Neural progenitor cell (in vitro differentiated cells): ENCODE measurements at regions not wholly inside any gene's neighbourhood (a gene's known extent, or its start where the extent isn't known, plus 50 kb on each side); places are given as distances from the start of the nearest gene placed in this dataset.

Experiments used
- DNase-seq: peaks from one replicate; pipeline ENCODE4 v3.0.0-alpha.2; 2016; ENCODE audit warnings: low spot score
- H2AFZ ChIP-seq: fragments of 200-600 bp; sonication (generic); replicated peaks from 2 replicates; pipeline ENCODE4 v1.6.1; 2016; ENCODE audit warnings: antibody characterized with exemption
- H3F3A ChIP-seq: fragments of 200-600 bp; sonication (generic); 2 replicates; pipeline ENCODE4 v1.6.1; 2016; ENCODE audit warnings: antibody characterized with exemption, low read depth
- H3K27ac ChIP-seq: fragments of 200-600 bp; sonication (generic); 2 replicates; pipeline ENCODE4 v1.5.1; 2016; ENCODE audit warnings: mild to moderate bottlenecking
- H3K27me3 ChIP-seq: fragments of 200-600 bp; sonication (generic); 2 replicates; pipeline ENCODE4 v1.6.1; 2016; ENCODE audit warnings: mild to moderate bottlenecking, moderate library complexity
- H3K36me3 ChIP-seq: fragments of 200-600 bp; sonication (generic); 2 replicates; pipeline ENCODE4 v1.5.1; 2016
- H3K4me1 ChIP-seq: fragments of 200-600 bp; sonication (generic); 2 replicates; pipeline ENCODE4 v1.6.1; 2016; ENCODE audit warnings: mixed run types
- H3K4me2 ChIP-seq: fragments of 200-600 bp; sonication (generic); 2 replicates; pipeline ENCODE4 v1.6.1; 2016
- H3K4me3 ChIP-seq: fragments of 200-600 bp; sonication (generic); 2 replicates; pipeline ENCODE4 v1.5.1; 2016
- H3K79me2 ChIP-seq: fragments of 200-600 bp; sonication (generic); 2 replicates; pipeline ENCODE4 v1.6.1; 2016; ENCODE audit warnings: low read depth
- H3K9ac ChIP-seq: fragments of 200-600 bp; sonication (generic); 2 replicates; pipeline ENCODE4 v1.6.1; 2016
- H3K9me3 ChIP-seq: fragments of 200-600 bp; sonication (generic); 2 replicates; pipeline ENCODE4 v1.5.1; 2016; ENCODE audit warnings: low read depth
- H4K20me1 ChIP-seq: fragments of 200-600 bp; sonication (generic); 2 replicates; pipeline ENCODE4 v1.6.1; 2016; ENCODE audit warnings: low read depth
- H3K27ac Mint-ChIP-seq: 3 replicates; pipeline ENCODE4 v1.8.0; 2021; ENCODE audit warnings: mixed read lengths
- H3K27me3 Mint-ChIP-seq: 2 replicates; pipeline ENCODE4 v1.8.0; 2022; ENCODE audit warnings: low read depth, mild to moderate bottlenecking, inconsistent platforms, moderate library complexity, mixed read lengths; ENCODE audit not compliant: insufficient read depth
- H3K36me3 Mint-ChIP-seq: 3 replicates; pipeline ENCODE4 v1.8.0; 2021; ENCODE audit warnings: mixed read lengths
- H3K4me1 Mint-ChIP-seq: 3 replicates; pipeline ENCODE4 v1.8.0; 2021; ENCODE audit warnings: mixed read lengths
- H3K4me3 Mint-ChIP-seq: 3 replicates; pipeline ENCODE4 v1.8.0; 2021; ENCODE audit warnings: mild to moderate bottlenecking, moderate library complexity, mixed read lengths
- H3K9me3 Mint-ChIP-seq: 3 replicates; pipeline ENCODE4 v1.8.0; 2020; ENCODE audit warnings: mixed read lengths
- EZH2 ChIP-seq: fragments of 200-600 bp; sonication (generic); IDR thresholded peaks from 2 replicates; pipeline ENCODE4 v1.6.1; 2017; ENCODE audit warnings: antibody characterized with exemption, mild to moderate bottlenecking, moderate library complexity
- EZH2phosphoT487 ChIP-seq: fragments of 200-600 bp; sonication (generic); IDR thresholded peaks from 2 replicates; pipeline ENCODE4 v1.6.1; 2017; ENCODE audit warnings: antibody characterized with exemption
- TF ChIP-seq, protein P1 (sequence below): fragments of 200-600 bp; sonication (generic); IDR thresholded peaks from 2 replicates; pipeline ENCODE4 v1.5.1; 2017; ENCODE audit warnings: antibody characterized with exemption, mild to moderate bottlenecking

DNA sequence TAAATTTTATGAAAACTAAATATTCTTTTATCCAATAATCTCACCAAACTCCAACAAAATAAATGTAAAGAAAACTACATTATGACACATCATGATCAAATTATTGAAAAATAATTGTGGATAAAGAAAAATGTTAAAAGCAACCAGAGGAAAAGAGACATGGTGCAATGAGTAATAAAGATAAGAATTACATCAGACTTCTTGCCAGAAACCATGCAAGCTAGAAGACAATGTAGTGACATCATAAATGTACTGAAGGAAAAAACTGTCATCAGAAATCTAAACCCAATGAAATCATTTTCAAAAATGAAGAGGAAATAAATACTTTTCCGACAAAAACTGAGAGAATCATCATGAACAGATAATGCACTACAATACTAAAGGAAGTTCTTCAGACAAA is 135.9 kb upstream of the EOLA2 start:
- Mint-ChIP-seq H3K36me3 (no peaks in the 10 kb centered on the region), H3K9me3 (peaks cover 2% of the 10 kb centered on the region), H3K4me3 (no peak overlapping the region), H3K27me3 (peaks cover 2% of the 10 kb centered on the region), H3K4me1 (no peaks in the 10 kb centered on the region), H3K27ac (no peak overlapping the region)
- Histone ChIP-seq H3K27me3 (no peaks in the 10 kb centered on the region), H3F3A (no peaks in the 10 kb centered on the region), H2AFZ (no peak overlapping the region), H3K4me1 (no peaks in the 10 kb centered on the region), H3K4me3 (no peak overlapping the region), H3K27ac (no peak overlapping the region), H3K9me3 (peaks cover 13% of the 10 kb centered on the region), H3K9ac (no peak overlapping the region), H3K4me2 (no peak overlapping the region), H4K20me1 (no peaks in the 10 kb centered on the region), H3K36me3 (no peaks in the 10 kb centered on the region), H3K79me2 (no peaks in the 10 kb centered on the region)
- TF ChIP-seq, protein P1, sequence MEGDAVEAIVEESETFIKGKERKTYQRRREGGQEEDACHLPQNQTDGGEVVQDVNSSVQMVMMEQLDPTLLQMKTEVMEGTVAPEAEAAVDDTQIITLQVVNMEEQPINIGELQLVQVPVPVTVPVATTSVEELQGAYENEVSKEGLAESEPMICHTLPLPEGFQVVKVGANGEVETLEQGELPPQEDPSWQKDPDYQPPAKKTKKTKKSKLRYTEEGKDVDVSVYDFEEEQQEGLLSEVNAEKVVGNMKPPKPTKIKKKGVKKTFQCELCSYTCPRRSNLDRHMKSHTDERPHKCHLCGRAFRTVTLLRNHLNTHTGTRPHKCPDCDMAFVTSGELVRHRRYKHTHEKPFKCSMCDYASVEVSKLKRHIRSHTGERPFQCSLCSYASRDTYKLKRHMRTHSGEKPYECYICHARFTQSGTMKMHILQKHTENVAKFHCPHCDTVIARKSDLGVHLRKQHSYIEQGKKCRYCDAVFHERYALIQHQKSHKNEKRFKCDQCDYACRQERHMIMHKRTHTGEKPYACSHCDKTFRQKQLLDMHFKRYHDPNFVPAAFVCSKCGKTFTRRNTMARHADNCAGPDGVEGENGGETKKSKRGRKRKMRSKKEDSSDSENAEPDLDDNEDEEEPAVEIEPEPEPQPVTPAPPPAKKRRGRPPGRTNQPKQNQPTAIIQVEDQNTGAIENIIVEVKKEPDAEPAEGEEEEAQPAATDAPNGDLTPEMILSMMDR, result no peak
- TF ChIP-seq EZH2phosphoT487 (no peak), EZH2 (no peak)
- DNase-seq, result no peak

DNA sequence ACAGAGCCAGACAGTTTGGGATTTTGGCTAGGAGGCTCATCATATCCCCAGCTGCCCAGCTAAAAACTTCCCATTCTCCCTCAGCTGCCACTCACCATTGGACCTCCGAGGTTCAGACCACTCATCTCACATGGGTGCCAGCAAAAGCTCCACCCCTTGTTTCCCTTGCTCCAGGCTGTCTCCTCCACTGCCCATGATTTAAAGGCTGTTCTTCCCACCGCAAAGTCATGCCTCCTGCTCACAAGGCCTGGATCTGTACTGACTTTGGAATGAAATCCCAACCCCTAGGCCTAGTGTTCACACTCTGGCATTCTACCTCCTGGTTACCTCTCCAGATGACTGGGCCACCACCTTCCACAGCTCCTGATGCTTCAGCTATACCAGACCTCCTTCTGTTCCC is 142.2 kb upstream of the EOLA2 start:
- H3K27ac ChIP-seq, result no peak overlapping the region
- H2AFZ ChIP-seq, result no peak overlapping the region
- H3K9ac ChIP-seq, result no peak overlapping the region
- H3K4me3 ChIP-seq, result no peak overlapping the region
- TF ChIP-seq, protein P1, result no peak
- no peak for TF ChIP-seq EZH2
- no peak for TF ChIP-seq EZH2phosphoT487
- no peaks in the 10 kb centered on the region for H3K27me3 ChIP-seq
- Mint-ChIP-seq H3K9me3 (peaks cover 4% of the 10 kb centered on the region), H3K4me1 (no peaks in the 10 kb centered on the region), H3K4me3 (no peak overlapping the region), H3K27me3 (peaks cover 4% of the 10 kb centered on the region), H3K27ac (no peak overlapping the region), H3K36me3 (no peaks in the 10 kb centered on the region)
- DNase-seq, result no peak
- no peaks in the 10 kb centered on the region for H3K9me3 ChIP-seq
- H4K20me1 ChIP-seq, result no peaks in the 10 kb centered on the region
- H3K36me3 ChIP-seq, result no peaks in the 10 kb centered on the region
- no peaks in the 10 kb centered on the region for H3K79me2 ChIP-seq
- H3K4me1 ChIP-seq, result no peaks in the 10 kb centered on the region
- no peaks in the 10 kb centered on the region for H3F3A ChIP-seq
- no peak overlapping the region for H3K4me2 ChIP-seq

DNA sequence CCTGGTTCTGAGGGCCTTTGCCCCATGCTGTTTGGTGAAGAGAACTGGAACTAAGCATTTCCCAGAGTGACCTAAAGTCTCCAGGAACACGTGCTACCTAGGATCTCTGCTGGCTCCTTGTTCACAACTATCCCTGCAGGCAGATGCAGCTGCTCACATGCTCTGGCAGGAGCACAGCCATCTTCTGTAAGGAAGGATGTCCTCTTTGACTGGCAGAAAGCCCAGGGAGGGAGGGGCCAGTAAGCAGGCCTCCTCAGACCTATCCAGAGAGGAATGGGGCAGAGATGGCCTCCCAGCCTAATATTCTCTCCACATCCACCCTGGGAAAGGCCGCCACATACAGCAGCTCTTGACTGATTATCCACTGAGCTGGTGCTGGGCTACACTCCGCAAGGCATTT is 142.8 kb upstream of the EOLA2 start:
- Histone ChIP-seq H3K79me2 (no peaks in the 10 kb centered on the region), H3K4me3 (no peak overlapping the region), H3K4me2 (no peak overlapping the region), H3K27ac (no peak overlapping the region), H3K9me3 (no peaks in the 10 kb centered on the region), H2AFZ (no peak overlapping the region), H3K9ac (no peak overlapping the region), H3K4me1 (no peaks in the 10 kb centered on the region), H3K27me3 (no peaks in the 10 kb centered on the region), H3F3A (no peaks in the 10 kb centered on the region), H4K20me1 (no peaks in the 10 kb centered on the region), H3K36me3 (no peaks in the 10 kb centered on the region)
- Mint-ChIP-seq H3K9me3 (peaks cover 4% of the 10 kb centered on the region), H3K36me3 (no peaks in the 10 kb centered on the region), H3K27me3 (peaks cover 4% of the 10 kb centered on the region), H3K27ac (no peak overlapping the region), H3K4me3 (no peak overlapping the region), H3K4me1 (no peaks in the 10 kb centered on the region)
- TF ChIP-seq EZH2phosphoT487 (no peak), EZH2 (no peak)
- TF ChIP-seq, protein P1, result no peak
- no peak for DNase-seq
